GM19351 (cell line): ENCODE measurements at regions not wholly inside any gene's neighbourhood (a gene's known extent, or its start where the extent isn't known, plus 50 kb on each side); places are given as distances from the start of the nearest gene placed in this dataset.
"Not testable (repeated sequence)": the region's sequence is repeated elsewhere in the genome, so short reads cannot be mapped to it uniquely, and the experiment has no call there.

Experiments
- ATAC-seq: cut with Tn5 transposase; IDR thresholded peaks from one replicate; pipeline ENCODE4 v1.9.1; 2021; ENCODE audit warnings: mild to moderate bottlenecking, moderate library complexity; ENCODE audit not compliant: unreplicated experiment

- no peak for ATAC-seq
These were observed 52.1 kb downstream of the CARTPT start for GRCh38 chr5:71771191-71771590.

GRCh38 chr5:71778678-71779276 is 59.7 kb downstream of the CARTPT start:
- no peak for ATAC-seq

GRCh38 chr5:71780597-71780996 is 61.5 kb downstream of the CARTPT start:
- no peak for ATAC-seq

GRCh38 chr5:71782393-71782770 is 63.3 kb downstream of the CARTPT start:
- peak; percentile 19 for ATAC-seq

DNA sequence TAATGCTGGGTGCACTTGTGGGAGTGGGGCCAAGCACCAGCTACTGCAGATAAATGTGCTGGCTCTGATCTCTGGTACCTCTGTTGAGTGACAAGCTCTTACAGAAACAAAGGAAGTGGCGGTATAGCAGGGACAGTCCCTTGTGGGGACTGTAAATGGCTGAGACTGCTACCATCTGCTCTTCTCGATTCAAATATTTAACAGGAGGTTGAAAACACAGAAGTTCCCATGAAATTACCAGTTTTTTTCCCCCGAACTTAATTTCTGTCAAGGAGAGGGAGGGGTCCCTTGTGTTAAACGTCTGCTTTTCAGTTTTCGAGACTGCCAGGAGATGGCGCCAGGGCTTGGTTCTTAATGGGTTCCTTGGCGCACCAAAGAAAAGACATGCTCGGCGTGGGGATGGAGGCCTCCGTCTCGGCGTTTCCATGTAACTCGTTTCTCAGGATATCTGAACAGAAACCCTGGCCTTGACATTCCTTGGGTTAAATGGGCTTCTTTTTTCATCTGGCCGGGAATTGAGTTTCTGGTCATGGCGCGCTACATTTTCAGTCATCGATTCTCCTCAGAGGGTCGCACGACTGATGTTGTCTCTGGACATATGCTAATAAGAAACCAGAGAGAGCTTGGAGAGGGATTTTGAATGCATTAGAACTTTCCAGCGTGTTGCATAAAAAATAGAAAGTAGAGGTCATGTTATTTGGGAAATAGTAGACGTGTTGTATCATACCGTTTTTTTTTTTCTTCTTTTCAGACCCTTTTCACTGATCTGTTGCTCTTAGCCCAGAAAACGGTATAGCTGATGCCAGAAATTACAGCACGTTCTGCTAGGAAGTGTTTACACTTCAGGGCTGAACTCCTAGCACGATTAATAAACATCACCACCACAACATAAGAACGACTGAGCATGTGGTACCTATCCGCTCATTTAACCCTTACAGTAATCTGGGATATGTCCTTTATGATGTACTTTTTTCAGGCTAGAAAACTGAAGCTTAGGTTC is 64.0 kb downstream of the CARTPT start:
- peak; percentile 98 for ATAC-seq

DNA sequence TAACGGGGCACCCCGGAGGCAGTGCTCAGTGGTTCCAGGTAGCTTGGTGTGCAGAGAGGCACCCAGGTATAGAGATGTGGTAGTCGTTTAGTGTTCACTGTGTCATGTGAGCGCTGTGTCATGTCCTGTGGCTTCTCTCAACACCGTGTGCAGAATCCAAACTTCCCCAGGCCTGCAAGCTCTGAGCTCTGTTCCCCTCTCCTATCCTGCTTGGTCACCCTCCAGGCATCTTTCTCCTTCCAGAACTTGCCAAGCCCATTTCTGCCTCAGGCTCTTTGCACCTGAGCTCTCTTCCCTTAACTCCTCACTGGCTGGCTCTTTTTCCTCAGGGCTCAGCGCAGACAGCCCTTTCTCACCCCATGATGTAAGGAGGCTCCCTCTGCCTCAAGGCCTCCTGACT is 64.8 kb downstream of the CARTPT start:
- no peak for ATAC-seq

GRCh38 chr5:71786337-71787055 is 67.4 kb downstream of the CARTPT start:
- no peak for ATAC-seq

- ATAC-seq: no peak
These were observed 69.7 kb downstream of the CARTPT start for GRCh38 chr5:71788794-71789193.

GRCh38 chr5:71789746-71790145 is 70.7 kb downstream of the CARTPT start:
- ATAC-seq: no peak

DNA sequence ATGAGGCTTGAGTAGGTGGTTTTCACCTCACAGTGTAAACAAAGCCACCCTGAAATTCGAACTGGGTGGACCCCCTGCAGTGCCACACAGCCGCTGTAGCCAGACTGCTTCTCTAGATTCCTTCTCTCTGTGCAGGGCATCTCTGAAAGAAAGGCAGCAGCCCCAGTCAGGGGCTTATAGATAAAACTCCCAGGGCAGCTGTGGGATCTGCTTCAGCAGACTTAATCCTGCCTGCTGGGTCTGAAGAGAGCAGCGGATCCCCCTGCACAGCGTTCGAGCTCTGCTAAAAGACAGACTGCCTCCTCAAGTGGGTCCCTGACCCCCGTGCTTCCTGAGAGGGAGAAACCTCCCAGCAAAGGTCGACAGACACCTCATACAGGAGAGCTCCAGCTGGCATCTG is 71.4 kb downstream of the CARTPT start:
- no peak for ATAC-seq

DNA sequence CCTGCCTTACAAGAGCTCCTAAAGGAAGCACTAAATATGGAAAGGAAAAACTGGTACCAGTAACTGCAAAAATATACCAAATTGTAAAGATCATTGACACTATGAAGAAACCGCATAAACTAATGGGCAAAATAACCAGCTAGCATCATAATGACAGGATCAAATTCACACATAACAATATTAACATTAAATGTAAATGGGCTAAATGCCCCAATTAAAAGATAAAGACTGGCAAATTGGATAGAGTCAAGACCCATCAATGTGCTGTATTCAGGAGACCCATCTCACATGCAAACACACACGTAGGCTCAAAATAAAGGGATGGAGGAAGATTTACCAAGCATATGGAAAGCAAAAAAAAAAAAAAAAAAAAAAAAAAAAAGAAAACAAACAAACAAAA is 73.0 kb downstream of the CARTPT start:
- ATAC-seq: not testable (repeated sequence)

DNA sequence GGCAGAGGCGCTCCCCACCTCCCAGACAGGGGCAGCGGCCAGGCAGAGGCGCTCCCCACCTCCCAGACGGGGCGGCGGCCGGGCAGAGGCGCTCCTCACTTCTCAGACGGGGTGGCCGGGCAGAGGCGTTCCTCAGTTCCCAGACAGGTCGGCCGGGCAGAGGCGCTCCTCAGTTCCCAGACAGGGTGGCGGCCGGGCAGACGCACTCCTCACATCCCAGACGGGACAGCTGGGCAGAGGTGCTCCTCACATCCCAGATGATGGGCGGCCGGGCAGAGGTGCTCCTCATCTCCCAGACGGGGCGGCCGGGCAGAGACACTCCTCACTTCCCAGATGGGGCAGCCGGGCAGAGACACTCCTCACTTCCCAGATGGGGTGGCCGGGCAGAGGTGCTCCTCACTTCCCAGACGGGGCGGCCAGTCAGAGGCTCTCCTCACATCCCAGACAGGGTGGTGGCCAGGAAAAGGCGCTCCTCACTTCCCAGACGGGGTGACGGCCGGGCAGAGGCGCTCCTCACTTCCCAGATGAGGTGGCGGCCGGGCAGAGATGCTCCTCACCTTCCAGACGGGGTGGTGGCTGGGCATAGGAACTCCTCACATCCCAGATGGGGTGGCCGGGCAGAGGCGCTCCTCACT is 75.1 kb downstream of the CARTPT start:
- ATAC-seq: no peak

DNA sequence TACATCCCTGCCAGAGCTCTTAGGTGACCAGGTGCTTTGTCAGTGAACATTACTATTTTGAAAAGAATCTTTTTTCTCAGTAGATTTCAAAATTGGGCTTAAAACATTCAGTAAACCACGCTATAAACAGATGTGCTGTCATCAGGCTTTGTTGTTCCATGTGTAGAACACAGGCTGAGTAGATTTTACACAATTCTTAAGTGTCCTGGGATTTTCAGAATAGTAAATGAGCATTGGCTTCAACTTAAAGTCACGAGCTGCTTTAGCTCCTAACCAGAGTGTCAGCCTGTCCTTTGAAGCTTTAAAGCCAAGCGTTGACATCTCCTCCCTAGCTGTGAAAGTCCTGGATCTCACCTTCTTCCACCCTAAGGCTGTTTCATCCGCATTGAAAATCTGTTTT is 83.6 kb downstream of the CARTPT start:
- no peak for ATAC-seq

DNA sequence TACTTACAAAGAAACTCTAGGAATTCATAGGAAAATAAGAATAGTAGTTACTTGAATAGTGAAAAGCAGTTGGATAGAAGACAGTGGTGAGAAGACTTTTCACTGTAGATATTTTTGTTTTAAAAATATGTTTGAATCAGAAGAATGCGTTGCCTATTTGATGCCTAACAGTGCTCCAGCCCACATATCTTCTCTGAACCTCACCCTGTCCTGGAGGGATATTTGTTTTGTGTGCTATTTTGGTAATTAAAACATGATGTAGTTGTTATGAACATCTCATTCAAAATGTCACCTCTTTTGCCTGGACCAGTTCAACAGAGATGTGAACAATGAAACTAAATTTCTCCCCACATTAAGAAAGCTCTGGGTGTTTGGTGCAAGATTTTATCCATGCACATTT is 87.6 kb downstream of the CARTPT start:
- ATAC-seq: no peak

DNA sequence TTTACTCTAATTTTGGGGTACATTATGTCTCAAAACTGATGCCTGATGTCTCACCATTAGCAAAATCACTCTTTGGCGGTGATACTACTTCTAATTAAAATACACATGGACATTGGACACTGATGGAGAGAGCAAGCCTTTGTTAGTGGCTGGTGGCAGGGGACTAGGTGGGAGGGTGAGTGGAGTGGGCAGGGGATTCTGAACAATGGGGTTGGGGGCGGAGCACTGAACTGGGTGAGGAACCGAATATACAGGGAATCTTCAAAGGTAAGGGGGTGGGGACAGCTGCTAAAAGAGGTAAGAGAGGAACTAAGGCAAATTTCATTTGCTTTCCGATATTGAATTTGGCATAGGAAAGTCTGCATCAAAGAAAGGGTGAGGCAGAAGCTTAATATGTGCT is 88.8 kb downstream of the CARTPT start:
- ATAC-seq: no peak

DNA sequence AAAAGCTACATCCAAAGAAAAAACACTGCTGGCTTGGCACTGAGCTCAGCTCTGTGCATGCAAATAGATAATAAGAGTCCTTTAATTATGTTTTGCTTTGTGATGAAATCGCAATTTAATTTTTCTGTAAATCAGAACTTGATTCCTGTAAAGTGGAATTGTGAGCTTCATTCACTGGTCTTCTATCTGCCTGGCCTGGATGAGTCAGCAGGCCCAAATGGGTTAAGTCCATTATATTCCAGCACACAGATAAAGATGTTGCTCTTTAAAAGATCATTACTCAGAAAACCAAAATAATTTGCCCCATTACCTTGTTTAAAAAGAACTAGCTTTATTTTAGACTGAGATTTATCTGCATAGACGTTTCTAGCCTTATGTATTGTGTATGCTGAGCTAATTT is 90.4 kb downstream of the CARTPT start:
- ATAC-seq: no peak

DNA sequence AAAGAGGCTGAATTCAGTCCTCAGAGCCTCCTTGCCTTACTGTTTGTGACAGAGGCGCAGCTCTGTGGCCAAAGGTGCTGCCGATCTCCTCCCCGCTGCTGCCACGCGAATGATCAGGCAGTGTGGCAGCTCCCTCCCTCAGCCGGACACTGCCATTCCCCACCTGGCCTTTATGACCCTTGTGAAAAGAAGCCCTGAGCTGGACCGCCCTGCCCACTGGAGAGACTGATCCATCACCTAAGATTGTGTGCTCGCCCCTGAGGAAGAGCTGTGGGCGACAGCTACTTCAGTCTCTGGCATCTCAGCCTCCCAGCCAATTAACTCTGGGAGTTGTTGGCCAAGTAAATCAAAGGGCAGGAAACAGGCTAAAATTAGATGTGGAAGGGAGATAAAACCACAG is 90.9 kb downstream of the CARTPT start:
- ATAC-seq: no peak

DNA sequence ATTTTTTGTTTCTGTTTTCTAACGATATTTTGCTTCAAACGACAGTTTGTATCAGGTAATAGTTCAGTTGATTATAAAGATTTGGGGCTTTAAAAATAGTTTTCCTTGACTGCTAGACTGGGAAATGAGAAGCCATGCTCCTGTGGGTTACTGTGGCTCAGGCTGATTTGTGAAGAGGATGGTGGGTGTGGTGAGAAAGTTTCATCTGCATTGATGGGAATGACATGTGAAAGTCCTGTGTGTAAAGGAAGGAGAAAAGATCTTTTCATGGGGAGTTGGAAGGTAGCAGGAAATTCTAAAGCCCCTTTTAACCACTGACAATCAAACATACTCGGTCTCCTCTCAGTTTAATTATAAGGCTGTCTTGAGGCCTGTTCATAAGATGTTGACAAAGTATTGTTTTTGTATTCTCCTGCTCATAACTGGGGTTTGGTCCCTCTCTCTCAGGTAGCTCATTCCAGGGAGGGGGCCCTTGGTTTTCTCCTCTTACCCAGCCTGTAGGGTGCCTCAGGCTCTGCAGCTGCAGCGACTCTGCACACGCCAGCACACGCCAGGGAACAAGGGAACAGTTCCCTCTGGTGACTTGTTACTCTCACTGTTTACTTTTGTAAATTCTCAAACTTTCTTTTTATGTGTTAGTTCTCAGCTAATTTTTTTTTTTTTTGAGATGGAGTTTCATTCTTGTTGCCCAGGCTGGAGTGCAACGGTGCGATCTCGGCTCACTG is 91.6 kb downstream of the CARTPT start:
- ATAC-seq: no peak

- no peak for ATAC-seq
These were observed 92.7 kb downstream of the CARTPT start for GRCh38 chr5:71811779-71812178.

DNA sequence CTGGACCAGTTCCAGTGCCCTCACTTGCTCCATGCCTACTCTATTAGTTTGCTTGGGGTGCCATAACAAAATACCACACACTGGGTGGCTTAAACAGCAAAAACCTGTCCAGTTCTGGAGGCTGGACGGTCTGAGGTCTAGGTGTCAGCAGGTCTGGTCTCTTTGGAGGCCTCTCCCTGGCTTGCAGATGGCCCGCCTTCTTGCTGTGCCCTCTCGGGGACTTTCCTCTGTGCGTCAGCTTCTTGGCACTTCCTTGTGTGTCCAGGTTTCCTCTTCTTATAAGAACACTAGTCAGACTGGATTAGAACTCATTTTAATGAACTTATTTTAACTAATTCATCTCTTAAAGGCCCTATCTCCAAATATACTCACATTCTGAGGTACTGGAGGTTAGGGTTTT is 97.2 kb downstream of the CARTPT start:
- ATAC-seq: no peak

- no peak for ATAC-seq
These were observed 98.8 kb downstream of the CARTPT start for GRCh38 chr5:71817891-71818290.
